GM18511 (cell line): ENCODE measurements at regions not wholly inside any gene's neighbourhood (a gene's known extent, or its start where the extent isn't known, plus 50 kb on each side); places are given as distances from the start of the nearest gene placed in this dataset.
"Not testable (repeated sequence)": the region's sequence is repeated elsewhere in the genome, so short reads cannot be mapped to it uniquely, and the experiment has no call there.

Source experiments
- ATAC-seq: cut with Tn5 transposase; IDR thresholded peaks from one replicate; pipeline ENCODE4 v1.9.1; 2021; ENCODE audit warnings: mild to moderate bottlenecking, moderate library complexity; ENCODE audit not compliant: unreplicated experiment

- no peak for ATAC-seq
Measured at GRCh38 chr6:22349051-22349450, 52.2 kb upstream of the PRL start.

- ATAC-seq: no peak
Measured at GRCh38 chr6:22349528-22349927, 52.7 kb upstream of the PRL start.

DNA sequence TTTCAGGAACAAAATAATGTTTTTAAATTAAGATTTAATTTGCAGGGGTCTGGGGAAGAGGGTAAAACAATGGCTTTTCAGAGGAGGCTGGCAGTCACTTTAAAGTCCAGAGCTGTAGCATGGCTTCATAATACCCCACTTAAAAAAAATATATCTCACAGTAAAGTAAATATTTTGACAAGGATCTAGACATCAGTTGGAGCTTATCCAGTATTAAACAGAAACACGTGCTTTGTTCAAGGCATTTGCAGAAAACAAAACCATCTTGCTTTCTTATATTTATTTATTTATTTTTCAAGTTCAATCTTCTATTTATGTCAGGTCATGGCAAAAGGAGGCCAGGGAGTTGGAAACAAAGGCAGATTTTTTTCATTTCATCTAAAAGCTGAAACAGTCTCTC is 53.3 kb upstream of the PRL start:
- no peak for ATAC-seq

GRCh38 chr6:22353101-22353500 is 56.3 kb upstream of the PRL start:
- ATAC-seq: no peak

GRCh38 chr6:22356362-22356940 is 59.6 kb upstream of the PRL start:
- ATAC-seq: no peak

GRCh38 chr6:22357724-22358189 is 60.9 kb upstream of the PRL start:
- ATAC-seq: peak; percentile 77

GRCh38 chr6:22361576-22361975 is 64.7 kb upstream of the PRL start:
- ATAC-seq: no peak

DNA sequence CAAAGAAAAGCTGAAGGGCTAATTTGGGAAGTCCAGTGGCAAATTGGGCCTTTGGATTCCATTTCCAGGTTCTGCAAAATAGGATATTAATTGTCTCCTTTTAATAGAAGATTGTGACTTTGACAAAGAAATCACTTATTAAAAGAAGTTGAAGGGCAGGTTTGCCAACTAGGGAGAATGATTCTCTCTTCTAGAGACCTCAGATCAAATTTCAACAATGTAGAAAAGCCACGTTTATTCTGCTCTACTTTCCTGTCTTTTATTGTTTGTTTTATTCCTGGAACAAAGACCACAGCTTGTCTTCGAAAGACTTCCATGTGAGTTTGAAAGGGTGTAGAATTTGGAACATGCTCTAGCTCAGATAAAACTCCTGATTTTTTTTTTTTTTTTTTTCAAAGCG is 65.5 kb upstream of the PRL start:
- ATAC-seq: no peak

- ATAC-seq: no peak
Measured at GRCh38 chr6:22363166-22363713, 66.4 kb upstream of the PRL start.

DNA sequence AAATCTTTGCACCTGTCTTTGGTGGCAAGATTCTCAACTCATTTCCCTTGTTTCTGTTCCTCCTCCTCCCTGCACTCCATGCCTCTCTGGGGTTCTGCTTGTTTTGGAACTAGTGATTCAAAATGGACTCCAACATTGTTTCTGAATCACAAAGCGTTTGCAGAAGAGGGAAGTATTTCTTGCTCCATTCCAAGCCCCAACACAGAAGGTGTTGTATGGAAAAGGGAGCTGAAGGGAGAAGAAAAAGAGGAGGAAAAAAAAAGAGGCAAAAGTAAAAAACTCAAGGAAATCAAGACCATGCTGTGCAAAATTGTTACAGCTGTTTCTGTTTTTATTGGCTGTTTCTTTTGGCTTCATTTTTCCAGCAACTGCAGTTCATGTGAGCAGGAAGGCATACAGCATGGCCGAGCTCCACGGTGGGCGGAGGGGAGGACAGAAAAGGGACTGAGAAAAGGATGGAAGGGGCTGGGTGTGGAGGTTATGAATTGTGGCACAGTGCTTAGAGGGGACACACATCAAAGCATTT is 66.9 kb upstream of the PRL start:
- no peak for ATAC-seq

- ATAC-seq: no peak
Measured at GRCh38 chr6:22364306-22364705, 67.5 kb upstream of the PRL start.

DNA sequence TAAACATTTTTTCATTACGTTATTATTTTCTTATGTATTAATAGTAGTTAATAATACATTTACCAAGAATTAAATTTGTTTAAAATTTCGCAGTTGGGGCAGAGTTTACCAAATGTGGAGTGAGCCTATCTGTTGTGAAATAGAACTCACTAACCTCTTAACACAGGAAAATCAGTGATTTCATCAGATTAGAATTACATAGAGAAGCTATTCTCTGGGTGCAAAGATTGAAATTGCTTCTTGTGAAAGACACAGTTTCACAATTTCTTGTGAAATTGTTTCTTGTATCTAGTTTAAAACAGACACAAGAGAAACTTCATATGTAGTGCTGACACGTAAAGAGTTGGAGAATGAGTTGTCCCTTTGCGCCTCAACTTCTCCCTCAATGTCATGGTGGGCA is 69.4 kb upstream of the PRL start:
- no peak for ATAC-seq

GRCh38 chr6:22367346-22367745 is 70.5 kb upstream of the PRL start:
- no peak for ATAC-seq

DNA sequence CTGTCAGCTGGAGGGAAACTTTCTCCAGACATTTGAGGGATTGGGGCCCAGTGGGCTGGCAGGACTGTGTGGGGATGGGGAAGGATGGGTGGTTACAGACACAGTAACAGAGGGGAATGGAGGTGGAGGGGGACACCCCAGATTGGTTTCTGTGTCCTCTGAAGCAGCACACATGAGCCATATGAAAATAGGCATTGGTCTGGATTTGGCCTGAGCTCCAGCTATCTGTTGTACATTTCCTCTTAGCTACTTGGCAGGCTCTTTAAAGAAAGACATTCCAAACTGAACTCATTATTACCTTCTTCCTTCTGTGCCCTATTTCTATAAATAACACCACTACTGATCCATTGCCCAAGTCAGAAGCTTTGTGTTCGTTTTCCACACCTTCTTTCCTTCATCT is 72.0 kb upstream of the PRL start:
- ATAC-seq: no peak

DNA sequence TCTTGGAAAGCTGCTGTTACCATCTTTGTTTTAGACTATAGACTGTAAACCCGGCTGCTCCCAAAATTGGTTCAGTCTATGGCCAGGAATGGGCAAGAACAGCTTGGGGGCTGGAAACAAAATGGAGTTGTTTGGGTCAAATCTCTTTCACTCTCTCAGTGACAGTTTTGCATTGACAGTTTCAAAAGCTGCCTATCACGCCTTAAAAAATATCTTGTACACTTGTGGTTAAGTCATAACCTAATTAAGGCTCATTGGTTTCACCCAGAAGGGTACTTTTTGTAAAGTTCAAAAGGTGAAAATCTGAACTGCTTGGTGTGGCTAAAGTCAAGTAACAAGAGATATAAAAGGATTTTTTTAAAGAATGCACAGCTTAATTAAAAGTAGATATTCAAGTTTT is 76.1 kb upstream of the PRL start:
- peak; percentile 84 for ATAC-seq

DNA sequence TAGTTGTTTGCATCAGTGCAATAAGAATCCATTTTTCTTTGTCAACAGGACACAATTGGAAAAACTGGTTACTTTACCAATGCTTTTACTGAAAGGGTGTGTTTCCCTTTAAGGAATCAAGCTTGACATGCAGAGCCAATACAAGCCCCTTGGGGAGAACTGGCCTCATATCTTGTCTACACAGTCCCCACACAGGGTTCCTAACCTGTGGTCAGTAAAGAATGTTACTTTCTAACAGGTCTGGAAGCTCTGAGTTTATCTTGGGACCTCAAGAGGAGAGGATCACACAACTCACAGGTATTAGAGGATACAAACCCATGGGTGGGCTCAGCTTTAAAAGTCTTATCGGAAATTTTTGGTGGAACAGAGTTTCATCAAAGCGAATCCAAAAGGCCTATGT is 78.1 kb upstream of the PRL start:
- not testable (repeated sequence) for ATAC-seq

DNA sequence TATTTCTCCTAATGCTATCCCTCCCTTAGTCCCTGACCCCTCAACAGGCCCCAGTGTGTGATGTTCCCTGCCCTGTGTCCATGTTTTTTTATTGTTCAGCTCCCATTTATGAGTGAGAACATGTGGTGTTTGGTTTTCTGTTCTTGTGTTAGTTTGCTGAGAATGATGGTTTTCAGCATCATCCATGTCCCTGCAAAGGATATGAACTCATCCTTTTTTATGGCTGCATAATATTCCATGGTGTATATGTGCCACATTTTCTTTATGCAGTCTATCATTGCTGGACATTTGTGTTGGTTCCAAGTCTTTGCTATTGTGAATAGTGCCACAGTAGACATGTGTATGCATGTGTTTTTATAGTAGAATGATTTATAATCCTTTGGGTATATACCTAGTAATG is 79.5 kb upstream of the PRL start:
- ATAC-seq: not testable (repeated sequence)

DNA sequence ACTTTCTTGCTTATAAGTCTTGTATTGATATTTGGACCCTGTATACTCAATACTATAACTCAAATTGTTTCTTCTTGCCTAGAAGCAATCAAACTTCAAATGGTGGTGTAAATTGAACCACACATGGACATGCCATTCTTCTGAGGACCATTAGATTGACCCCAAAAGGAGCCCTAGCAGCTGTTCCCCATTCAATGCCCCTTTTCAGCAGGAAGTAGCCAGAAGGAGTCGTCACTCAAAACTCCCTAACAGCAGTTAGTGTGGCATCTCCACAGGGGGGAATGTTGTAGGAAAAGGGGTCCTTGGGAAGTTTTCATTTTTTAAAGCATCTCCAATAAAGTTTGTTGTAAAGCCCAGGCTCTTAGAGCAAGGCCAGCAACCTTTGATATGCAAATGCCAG is 81.7 kb upstream of the PRL start:
- ATAC-seq: not testable (repeated sequence)

DNA sequence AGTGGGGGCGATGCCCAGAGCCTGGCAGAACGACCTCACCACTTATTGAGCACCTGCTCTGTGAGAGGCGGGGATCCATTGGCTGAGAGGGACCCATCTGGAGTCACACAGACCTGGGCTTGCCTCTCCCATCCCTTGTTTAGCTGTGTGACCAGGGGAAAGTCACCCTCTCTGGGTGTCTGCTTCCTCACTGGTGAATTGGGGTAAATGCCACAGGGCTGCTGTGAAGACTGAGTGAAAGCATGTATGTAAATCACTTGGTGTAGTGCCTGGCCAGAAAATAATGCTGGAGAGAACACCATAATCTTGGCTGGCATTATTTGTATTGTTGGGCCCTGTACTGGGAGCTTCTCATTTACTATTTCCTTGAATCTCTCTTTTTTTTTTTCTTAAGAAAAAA is 83.4 kb upstream of the PRL start:
- no peak for ATAC-seq

DNA sequence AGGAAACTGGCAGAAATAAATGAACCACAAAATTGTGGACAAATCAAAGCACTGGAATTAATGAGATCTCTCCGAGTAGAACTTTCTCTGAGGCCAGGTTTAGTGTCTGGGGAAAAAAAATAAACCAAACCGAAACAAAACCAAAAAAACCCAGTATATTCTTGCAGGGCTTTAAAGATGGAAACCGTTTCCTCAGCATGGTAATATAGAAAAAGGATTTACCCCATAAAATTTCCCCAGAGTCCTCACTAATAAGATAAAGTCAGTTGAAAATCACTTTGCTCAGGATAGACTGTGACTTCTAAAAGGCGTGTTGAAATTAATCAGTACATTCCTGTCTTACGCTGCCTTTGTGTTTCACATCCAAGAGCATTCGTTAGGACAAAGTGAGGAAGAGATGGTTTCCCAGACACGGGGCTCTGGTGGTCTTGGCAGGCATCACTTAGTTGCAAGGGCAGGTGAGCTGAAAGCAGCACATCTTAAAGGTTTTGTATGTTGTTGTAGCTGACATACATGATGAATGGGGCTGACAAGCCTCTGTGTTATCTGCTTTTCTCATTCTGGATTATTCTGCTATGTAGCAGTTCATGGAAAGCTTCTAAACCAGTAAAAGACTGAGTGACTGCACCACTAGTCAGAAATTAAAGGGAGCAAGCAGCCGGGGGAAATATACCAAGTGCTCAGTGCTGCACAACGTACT is 85.2 kb upstream of the PRL start:
- ATAC-seq: no peak

GRCh38 chr6:22383016-22383415 is 86.2 kb upstream of the PRL start:
- no peak for ATAC-seq

- ATAC-seq: no peak
Measured at GRCh38 chr6:22392711-22393110, 95.9 kb upstream of the PRL start.
